HG03139 (cell line): ENCODE measurements at regions not wholly inside any gene's neighbourhood (a gene's known extent, or its start where the extent isn't known, plus 50 kb on each side); places are given as distances from the start of the nearest gene placed in this dataset.
"Not testable (repeated sequence)": the region's sequence is repeated elsewhere in the genome, so short reads cannot be mapped to it uniquely, and the experiment has no call there.

ENCODE experiments used
- ATAC-seq: cut with Tn5 transposase; IDR thresholded peaks from one replicate; pipeline ENCODE4 v1.9.1; 2021; ENCODE audit not compliant: unreplicated experiment

DNA sequence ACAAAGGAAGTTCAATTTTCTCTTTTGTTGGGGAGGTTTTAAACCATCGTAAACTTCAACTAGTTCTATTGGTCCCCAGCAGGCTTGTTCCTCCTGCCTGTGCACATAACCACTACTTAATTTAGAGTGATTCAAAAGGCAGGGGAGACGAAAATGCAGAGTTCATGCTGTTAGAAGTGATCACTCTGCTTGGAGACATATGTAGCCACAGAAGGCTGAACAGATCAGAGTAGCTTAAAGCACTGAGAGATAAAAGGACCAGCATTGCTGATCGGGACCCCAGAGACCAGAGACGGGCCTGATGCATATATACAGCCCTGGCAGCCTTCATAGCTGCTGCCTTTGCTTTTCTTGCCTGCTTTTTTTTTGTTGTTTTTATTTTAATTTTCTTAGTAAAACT is 662.0 kb upstream of the CPEB2 start:
- no peak for ATAC-seq

DNA sequence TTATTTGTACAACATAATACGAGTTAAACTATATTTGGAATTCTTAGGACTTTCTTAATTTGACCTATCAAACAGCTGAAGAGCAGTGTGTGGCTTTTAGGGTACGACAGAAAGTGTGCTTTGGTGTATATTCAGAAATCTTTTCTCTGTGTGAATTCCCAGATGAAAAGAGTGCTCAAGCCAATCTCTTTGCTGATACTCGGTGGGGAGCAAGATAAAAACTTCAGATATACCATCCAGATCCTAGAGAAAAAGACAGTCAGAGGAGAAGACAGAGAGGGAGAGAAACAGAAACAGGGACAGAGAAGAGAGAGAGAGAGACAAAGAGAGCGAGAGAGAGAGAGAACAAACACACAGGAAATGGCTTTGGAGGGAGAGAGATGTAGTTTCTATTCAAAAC is 658.3 kb upstream of the CPEB2 start:
- ATAC-seq, result no peak

DNA sequence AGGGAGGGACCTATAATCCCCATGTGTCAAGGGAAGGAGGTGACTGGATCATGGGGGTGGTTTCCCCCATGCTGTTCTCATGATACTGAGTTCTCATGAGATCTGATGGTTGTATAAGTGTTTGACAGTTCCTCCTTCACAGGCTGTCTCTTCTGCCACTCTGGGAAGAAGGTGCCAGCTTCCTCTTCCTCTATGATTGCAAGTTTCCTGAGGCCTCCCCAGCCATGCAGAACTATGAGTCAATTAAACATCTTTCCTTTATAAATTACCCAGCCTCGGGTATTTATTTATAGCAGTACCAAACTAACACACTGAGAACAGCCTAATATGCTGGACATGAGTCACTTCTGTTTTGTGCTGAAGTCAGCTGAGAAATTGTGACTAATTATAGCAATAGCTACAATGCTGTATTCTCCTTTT is 656.9 kb upstream of the CPEB2 start:
- no peak for ATAC-seq

DNA sequence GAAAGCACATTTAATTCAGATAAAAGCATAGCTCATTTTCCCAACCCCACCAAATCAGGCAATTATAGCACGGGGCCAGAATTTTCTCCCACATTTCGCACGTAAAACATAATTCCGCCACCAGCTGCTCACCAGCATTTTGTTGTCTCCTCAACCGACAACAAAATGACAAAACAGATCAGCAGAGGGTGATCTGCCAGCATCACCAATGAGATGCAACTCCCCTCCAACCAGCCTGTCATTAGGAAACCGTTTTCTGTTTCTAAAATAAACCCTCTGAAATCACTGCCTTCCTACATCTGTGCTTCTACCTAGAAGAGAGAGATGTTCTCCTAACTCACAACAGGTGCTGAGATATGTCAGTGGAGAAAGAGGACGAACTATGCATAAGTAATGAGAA is 654.8 kb upstream of the CPEB2 start:
- no peak for ATAC-seq

DNA sequence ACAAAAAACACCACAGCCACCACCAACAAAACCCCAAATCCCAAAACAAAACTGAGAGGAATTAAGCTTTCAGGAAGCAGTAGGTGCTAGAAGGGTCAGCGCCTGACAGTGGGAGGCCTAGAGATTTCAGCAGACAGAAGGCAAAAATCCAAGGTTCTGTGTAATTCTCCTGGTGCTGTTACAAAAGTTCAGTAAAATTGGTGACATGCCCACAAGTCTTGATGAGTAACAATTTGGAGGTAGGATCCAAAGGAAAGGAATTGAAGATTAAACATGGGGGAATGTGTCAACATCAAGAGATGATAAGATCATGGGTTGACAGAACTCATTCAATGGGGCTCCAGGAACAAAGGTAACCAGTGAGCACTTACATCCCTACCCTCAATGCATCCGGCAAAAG is 653.8 kb upstream of the CPEB2 start:
- no peak for ATAC-seq

DNA sequence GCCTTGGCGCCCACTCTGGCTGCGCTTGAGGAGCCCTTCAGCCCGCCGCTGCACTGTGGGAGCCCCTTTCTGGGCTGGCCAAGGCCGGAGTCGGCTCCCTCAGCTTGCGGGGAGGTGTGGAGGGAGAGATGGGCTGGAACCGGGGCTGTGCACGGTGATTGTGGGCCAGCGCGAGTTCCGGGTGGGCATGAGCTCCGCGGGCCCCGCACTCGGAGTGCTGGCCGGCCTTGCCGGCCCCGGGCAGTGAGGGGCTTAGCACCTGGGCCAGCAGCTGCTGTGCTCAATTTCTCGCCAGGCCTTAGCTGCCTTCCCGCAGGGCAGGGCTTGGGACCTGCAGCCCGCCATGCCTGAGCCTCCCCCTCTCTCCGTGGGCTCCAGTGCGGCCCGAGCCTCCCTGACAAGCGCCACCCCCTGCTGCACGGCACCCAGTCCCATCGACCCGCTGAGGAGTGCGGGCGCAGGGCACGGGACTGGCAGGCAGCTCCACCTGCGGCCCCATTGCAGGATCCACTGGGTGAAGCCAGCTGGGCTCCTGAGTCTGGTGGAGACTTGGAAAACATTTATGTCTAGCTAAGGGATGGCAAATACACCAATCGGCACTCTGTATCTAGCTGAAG is 643.6 kb upstream of the CPEB2 start:
- not testable (repeated sequence) for ATAC-seq

DNA sequence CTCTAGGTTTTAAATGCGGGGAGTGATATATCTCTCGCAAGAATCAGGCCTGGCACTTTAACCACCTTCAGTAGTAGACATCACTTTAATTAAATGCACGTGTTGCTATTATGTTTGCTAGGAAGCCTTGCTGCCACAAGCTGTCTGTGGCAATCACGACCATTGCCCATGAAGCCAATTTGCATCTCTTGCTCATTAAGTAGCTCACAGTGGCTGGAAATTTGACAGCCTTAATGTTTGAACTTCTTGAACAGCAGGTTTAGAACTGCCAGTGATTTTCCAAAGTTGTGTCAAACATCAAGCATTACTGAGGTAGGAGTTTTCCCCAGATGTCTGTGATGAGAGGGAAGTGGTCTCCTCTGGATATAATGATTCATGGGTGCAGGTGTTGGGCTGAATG is 642.3 kb upstream of the CPEB2 start:
- no peak for ATAC-seq

DNA sequence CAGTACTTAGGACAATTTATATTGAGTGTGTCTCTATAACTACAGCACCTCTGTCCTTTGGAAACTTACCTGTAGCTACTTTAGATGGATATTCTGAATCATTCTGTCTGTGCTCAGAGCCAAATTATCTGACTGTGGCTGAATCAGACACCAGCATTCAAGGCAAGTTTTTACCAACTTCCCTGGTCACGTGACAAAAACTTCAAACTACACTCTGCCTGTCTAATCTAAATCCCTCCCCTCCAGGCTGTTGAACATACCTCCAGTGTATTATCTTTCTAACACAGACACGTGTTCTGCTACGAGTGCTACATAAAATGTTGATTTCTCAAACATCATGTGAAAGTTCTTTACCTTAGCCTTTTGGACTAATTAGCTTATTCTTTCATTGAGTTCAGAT is 641.2 kb upstream of the CPEB2 start:
- ATAC-seq, result no peak

DNA sequence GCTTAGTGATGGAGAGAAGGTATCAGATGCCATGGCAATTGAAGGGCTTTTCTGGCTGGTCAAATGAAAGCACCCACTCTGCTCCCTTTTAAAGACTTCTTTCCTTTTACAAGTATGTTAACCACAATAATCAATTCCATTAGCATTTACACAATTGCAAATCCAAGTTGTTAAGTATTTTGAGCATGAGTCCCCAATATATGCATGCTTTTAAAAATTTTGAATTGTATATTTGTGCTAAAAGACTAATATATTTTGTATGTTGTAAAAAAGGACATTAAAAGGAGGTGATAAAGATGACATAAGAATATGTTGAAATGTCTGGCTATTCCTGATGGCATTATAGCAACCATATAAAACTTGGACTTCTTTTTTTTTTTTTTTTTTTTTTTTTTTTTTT is 639.9 kb upstream of the CPEB2 start:
- no peak for ATAC-seq

DNA sequence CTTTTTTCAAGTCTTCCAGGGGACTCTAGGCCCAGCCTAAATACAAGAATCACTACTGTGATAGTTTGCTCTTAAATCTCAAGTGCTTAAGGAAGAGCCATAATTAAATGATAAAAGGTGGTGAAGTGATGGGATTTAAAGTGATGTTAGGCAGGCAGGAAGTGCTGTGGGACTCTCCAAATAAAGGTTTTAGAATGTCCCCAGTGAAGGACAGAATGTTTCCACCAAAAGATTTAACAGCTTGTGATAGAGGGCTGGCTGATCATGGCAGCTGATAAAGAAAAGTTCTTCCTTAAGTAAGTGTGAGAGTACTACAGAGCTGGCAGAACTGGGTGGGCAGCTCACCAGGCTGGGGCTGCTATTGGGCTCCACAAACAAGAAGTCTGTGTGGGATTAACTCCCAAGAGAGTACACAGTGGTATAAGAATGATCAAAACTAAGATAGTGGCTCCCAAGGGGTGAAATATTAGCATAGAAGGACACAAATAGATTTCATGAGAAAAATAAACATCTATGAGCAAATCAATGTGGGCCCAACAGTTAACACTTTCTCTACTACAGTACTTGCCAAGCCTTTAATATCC is 637.2 kb upstream of the CPEB2 start:
- no peak for ATAC-seq

DNA sequence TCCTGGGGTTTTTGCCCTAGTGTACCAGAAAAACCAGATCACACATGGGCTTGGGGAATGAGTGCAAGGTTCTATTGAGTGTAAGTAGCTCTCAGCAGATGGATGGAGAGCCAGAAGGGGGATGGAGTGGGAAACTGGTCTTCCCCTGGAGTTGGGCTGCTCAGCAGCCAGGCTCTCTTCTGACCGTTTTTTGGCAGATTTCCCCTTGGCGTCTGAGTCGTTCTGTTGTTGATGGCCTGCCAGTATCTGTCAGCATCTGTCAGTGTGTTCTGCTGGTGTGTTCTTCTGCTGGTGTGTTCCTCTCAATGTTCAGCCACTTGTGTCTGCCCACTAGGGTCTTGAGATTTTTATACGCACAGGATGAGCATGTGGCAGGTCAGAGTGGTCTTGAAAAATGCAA is 633.9 kb upstream of the CPEB2 start:
- no peak for ATAC-seq

DNA sequence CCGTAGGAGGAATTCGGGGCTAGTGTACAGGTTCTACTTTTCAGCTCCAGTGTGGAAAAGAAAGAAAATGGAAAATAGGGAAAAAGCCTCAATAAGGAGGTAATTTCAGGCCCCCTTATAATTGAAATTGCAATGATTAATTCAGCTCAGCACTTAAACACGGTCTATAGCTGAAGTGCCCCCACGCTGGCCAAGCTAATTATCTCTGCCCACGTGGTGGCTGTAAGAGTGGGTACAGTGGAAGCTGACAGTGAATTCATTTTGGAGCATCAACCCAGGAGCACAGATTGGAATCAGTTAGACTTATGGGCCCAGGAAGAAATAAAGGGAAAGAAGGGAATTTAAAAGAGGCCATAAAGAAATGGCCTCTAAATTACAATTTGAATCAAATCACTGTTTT is 631.1 kb upstream of the CPEB2 start:
- ATAC-seq, result no peak

DNA sequence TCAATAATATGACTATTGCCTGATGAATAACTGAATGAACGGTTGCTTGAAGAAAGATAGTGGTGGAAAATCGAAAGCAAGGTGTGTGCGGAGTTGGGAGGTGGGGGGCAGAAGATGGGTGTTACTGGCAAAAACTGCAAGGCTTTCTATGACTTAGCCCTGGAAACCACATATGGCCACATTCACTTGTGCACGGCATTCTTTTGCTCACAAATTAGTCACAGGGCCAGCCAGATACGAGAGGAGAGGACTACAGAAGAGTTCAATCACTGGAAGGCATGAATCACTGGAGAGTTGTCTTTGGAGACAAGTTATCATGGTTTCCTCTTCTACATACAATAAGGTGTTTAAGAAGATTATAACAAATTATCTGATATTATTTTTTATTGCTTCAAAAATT is 626.5 kb upstream of the CPEB2 start:
- no peak for ATAC-seq

DNA sequence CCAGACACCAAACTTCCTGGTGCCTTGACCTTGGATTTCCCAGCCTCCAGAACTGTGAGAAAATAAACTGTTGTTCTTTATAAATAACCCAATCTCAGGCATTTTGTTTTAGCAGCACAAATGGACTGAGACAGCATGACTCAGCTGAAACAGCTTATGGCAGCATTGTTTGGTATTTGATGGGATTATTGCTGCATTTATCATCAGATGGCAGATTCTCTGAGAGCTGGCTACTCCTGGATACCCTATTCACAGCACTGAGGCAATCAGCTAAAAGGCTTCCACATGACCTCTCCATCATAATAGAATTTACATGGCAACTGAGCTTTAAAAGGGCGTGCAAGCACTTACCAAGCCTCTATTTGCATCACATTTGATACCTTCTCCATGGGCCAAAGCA is 623.1 kb upstream of the CPEB2 start:
- no peak for ATAC-seq

DNA sequence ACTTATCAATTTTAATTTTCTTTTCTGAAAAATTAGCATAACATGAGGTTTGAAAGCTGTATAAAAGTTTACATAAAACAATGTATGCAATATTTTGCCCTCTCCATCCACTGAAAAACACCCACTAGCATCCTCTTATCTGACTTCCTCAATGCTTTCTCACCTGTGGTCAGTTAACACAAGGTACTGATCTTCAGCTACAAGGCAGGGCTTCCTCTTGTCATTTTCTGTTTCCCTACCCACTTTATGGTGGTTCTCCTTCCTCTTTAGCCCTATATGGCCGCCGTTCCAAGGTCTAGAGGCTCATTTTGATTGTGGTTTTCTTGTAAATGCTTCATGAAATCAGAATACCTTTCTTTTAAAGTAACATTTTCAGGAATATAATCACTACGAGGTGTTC is 618.6 kb upstream of the CPEB2 start:
- no peak for ATAC-seq

DNA sequence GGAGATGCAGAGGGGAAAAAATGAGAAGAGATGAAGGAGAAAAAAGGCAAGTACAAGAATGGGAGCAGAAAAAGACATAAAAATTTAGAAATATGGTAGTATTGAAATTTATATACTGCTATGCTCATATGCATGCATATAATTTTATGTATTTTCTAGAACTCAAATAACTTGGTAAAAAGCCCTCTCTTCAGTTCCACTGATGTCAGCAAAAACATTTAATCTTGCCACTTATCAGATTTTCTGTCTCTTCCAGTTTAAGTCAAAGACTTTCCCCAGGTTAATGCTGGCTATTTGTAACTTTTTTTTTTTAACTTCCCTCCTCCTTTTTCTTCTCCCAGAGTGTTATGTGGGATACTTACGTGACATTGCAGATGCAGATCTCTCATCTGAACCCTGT is 617.5 kb upstream of the CPEB2 start:
- ATAC-seq, result no peak

DNA sequence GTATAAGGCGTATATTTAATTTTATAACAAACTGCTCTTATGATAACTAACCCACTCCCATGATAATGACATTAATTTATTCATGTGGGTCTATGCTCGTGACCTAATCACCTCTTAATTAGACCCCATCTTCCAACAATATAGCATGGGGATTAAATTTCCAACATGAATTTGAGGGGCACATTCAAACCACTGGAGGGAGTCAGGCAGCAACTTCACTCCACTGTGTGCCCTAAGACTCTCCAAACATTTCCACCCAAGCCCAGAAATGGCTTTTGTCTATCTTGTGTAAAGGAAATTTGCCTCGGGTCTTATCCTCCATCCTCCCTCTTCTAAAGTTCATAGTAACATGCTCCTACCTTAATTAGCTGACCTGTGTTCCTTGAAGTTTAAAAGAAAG is 616.1 kb upstream of the CPEB2 start:
- ATAC-seq, result no peak

DNA sequence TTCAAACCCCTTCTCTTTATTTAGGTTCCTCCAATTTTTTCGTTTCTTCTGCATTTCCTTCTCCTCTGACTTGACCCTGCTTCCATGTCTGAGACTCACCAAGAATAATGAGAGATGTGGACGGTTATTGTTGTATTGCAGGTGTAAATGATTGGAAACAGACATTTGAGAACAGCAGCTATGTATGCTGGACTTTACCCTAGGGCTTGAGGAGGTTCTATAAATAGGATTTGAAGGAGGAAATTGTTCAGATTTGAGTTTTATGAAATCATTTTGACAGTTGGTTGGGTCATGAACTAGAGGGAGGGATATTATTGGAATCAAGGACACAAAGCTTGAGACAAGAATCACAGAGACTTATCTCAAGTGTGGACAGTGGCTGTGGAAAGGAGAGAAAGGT is 614.6 kb upstream of the CPEB2 start:
- no peak for ATAC-seq

DNA sequence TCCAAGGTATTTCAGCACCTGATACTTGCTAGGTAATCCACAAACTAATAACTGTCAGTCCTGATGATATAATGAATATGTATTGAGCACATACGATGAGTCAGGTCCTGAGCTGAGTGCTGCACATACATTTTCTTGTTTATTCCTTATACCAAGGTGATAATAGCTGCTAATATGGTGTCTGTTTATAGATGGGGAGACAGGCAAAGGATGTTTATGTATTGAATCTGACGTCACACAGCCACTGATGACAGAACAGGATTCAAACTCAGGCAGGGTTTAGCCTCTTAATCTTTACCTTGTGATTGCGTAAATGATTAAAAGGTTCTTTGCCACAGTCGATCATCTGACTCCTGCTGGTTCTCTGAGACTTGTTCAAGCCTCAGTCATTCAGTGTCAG is 609.9 kb upstream of the CPEB2 start:
- ATAC-seq, result no peak

DNA sequence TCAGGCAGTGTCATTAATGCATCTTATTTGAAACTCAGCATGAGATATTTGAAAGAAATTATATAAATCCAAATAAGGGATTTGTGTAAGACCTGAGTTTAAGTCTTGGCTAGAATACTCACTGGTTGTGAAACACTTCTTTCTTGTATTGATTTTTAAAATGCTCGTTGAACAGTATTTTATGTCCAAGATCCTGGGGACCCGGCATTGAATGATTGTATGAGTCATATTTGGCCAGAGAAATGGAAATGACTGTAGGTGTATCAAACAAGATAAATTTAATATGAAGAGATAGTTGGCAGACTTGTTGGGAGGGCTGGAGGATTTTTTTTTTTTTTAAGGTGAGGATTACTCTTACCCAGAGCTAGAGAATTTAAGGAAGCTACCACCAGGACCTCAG is 606.1 kb upstream of the CPEB2 start:
- no peak for ATAC-seq

DNA sequence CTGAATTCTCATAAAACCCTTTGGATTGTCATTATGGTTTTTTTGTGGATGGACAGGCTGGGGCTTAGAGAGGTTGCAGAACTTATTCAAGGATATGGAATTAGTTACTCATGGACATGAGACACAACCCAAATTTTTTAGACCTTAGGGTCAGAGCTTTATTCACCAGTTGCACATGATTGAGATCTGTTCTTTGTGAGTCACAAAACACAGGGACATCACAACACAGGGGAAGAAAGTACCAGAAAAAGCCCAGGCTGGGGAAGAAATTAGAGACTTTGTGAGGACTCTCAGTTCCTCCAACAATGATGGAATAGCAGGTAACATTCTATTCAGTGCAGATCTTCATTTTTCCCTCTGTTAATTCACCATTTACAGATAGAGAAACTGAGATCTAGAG is 602.4 kb upstream of the CPEB2 start:
- ATAC-seq, result no peak

DNA sequence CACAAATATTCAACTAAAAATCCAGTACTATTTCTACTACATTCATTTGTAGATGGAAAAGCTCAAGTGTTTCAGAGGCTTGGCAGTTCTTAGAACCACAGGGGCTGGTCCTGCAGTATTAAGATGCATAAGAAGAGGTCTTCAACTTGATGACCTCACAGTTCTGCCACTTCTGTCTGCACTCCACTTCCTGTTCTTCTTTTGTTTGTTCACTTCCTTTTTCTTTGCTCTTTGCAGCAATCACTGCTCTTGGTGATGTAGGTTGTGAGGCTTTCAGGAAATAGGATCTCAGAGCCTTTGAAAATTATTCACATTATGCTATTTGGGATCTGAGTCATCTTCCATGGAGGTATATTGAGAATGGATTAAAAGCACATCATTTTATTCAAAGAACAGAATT is 602.0 kb upstream of the CPEB2 start:
- no peak for ATAC-seq

DNA sequence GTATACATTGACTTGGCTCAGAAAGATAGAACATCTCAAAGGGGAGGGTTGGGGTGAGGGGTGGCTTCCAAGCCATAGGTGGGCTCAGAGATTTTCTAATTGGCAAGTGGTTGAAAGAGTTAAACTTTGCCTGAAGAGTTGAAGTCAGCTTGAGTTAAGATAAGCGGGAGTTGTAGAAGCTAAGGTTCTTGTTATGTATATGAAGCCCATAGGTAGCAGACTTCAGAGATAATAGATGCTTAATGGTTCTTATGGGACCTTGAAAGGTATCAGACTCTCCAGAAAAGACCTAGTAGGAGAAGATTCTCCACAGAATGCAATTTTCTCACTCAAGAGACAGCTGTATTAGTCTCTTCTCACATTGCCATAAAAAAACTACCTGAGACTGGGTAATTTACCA is 599.1 kb upstream of the CPEB2 start:
- ATAC-seq, result no peak
